HepG2 (cell line): ENCODE measurements at regions not wholly inside any gene's neighbourhood (a gene's known extent, or its start where the extent isn't known, plus 50 kb on each side); places are given as distances from the start of the nearest gene placed in this dataset.

Experiments
- ATAC-seq: fragments of 200-7000 bp; cut with Tn5 transposase; 3 replicates; pipeline ENCODE4 v1.9.1; 2020; ENCODE audit warnings: mild to moderate bottlenecking, moderate library complexity
- BruUV-seq: library from RNA; stranded (reverse); fragments of 400-500 nt; replicated peaks from 2 replicates; lab custom pipeline; 2021; lab: Mats Ljungman, UMichigan
- CTCF ChIA-PET: fragments of 300-600 bp; formaldehyde crosslinking; extraction: SDS; loops from one replicate; lab custom pipeline; 2021; ENCODE audit warnings: low total read pairs, inconsistent platforms, low intra/inter-chr PET ratio; lab: Yijun Ruan, JAX
- POLR2A ChIA-PET: fragments of 350-600 bp; sonication (Branson Sonifier 250); formaldehyde crosslinking; loops from one replicate; lab custom pipeline; 2020; ENCODE audit warnings: antibody characterized with exemption, inconsistent platforms; lab: Yijun Ruan, JAX
- DNase-seq: peaks from one replicate; pipeline ENCODE4 v3.0.0-alpha.2; 2015; ENCODE audit warnings: low spot score
- FAIRE-seq: peaks from 3 replicates; lab custom pipeline; 2011; peaks lifted over from hg19 to GRCh38; lab: Jason Lieb, UNC
- H2AFZ ChIP-seq: one replicate; pipeline ENCODE4 v1.6.1; 2011; ENCODE audit warnings: low read length, inconsistent platforms
- H3K27ac ChIP-seq: fragments of 300-600 bp; 3 replicates; pipeline ENCODE4 v1.8.0; 2011; ENCODE audit warnings: mixed run types, mild to moderate bottlenecking, mixed read lengths, low read length, inconsistent platforms; ENCODE audit not compliant: insufficient read depth; ENCODE audit errors: extremely low read length
- H3K27me3 ChIP-seq, 2 experiments: fragments of 200-600 bp in 1 of 2; 2 replicates in 1 of 2; 3 replicates in 1 of 2; pipeline versions ENCODE4 v1.6.0 to v1.8.0; 2011; ENCODE audit warnings: low read length in 2 of 2, mild to moderate bottlenecking in 2 of 2, moderate library complexity in 2 of 2, inconsistent platforms in 1 of 2; ENCODE audit not compliant: insufficient read depth in 2 of 2, control insufficient read depth in 1 of 2
- H3K36me3 ChIP-seq, 2 experiments: fragments of 200-600 bp in 1 of 2; replicated peaks in 1 of 2; 2 replicates in 1 of 2; 3 replicates in 1 of 2; pipeline versions ENCODE4 v1.5.1 to v1.8.0; 2011; ENCODE audit warnings: low read length in 2 of 2, inconsistent platforms in 1 of 2; ENCODE audit not compliant: insufficient read depth in 2 of 2, control insufficient read depth in 1 of 2
- H3K4me1 ChIP-seq: 2 replicates; pipeline ENCODE4 v1.5.1; 2012; ENCODE audit warnings: low read length, inconsistent platforms; ENCODE audit not compliant: insufficient read depth
- H3K4me2 ChIP-seq: 2 replicates; pipeline ENCODE4 v1.6.0; 2011; ENCODE audit warnings: low read depth, low read length, inconsistent platforms
- H3K4me3 ChIP-seq, 3 experiments: fragments of 200-600 bp in 1 of 3; sonication (generic), shearing (Covaris generic) in 1 of 3; replicated peaks in 1 of 3; 2 replicates each; pipeline ENCODE4 v1.5.1; 2011 to 2016; ENCODE audit warnings: low read length in 3 of 3, inconsistent platforms in 2 of 3, low read depth in 2 of 3, mild to moderate bottlenecking in 2 of 3, control low read depth in 1 of 3, mixed read lengths in 1 of 3; ENCODE audit not compliant: insufficient read depth in 1 of 3
- H3K79me2 ChIP-seq: one replicate; pipeline ENCODE4 v1.6.1; 2011; ENCODE audit warnings: low read length, inconsistent platforms; ENCODE audit not compliant: insufficient read depth
- H3K9ac ChIP-seq: 2 replicates; pipeline ENCODE4 v1.6.0; 2011; ENCODE audit warnings: mild to moderate bottlenecking, low read depth, low read length, inconsistent platforms; ENCODE audit not compliant: insufficient read depth
- H3K9me3 ChIP-seq: 2 replicates; pipeline ENCODE4 v1.5.1; 2012; ENCODE audit warnings: mild to moderate bottlenecking, low read length
- H4K20me1 ChIP-seq: 2 replicates; pipeline ENCODE4 v1.6.0; 2011; ENCODE audit warnings: inconsistent platforms, mild to moderate bottlenecking, low read length, moderate library complexity; ENCODE audit not compliant: insufficient read depth
- HCFC1 ChIP-seq: fragments of 150-350 bp; IDR thresholded peaks from 2 replicates; pipeline ENCODE4 v1.6.1; 2014; ENCODE audit warnings: low read depth, low read length
- HINFP ChIP-seq: sonication (generic); formaldehyde crosslinking; IDR thresholded peaks from 2 replicates; pipeline ENCODE4 v1.4.0; 2020; ENCODE audit warnings: low read depth, mild to moderate bottlenecking, missing genetic modification reagents
- KDM5B ChIP-seq: sonication (generic); formaldehyde crosslinking; IDR thresholded peaks from 2 replicates; pipeline ENCODE4 v1.4.0; 2020; ENCODE audit warnings: missing genetic modification reagents, mild to moderate bottlenecking, borderline replicate concordance
- MXD1 ChIP-seq: sonication (generic); formaldehyde crosslinking; IDR thresholded peaks from 2 replicates; pipeline ENCODE4 v1.4.0; 2020; ENCODE audit warnings: mild to moderate bottlenecking, missing genetic modification reagents
- PHB2 ChIP-seq: fragments of 450-650 bp; IDR thresholded peaks from 2 replicates; pipeline ENCODE4 v1.6.1; 2018; ENCODE audit not compliant: partially characterized antibody
- PRMT3 ChIP-seq: sonication (generic); formaldehyde crosslinking; IDR thresholded peaks from 2 replicates; pipeline ENCODE4 v1.8.1; 2022; ENCODE audit warnings: low read depth, mild to moderate bottlenecking, moderate library complexity, missing genetic modification reagents, borderline replicate concordance
- RARG ChIP-seq: sonication (generic); formaldehyde crosslinking; IDR thresholded peaks from 2 replicates; pipeline ENCODE4 v1.4.0; 2020; ENCODE audit warnings: low read depth, mild to moderate bottlenecking, missing genetic modification reagents
- TCF12 ChIP-seq, 2 experiments: fragments of 450-650 bp in 1 of 2; sonication (generic) in 1 of 2; formaldehyde crosslinking in 1 of 2; IDR thresholded peaks; 2 replicates each; pipeline versions ENCODE4 v1.6.1 to v1.8.0; 2017 to 2022; ENCODE audit warnings: antibody characterized with exemption in 1 of 2, mild to moderate bottlenecking in 1 of 2, missing genetic modification reagents in 1 of 2, moderate library complexity in 1 of 2
- TERF1 ChIP-seq: sonication (generic); formaldehyde crosslinking; IDR thresholded peaks from 2 replicates; pipeline ENCODE4 v1.8.0; 2022; ENCODE audit warnings: mild to moderate bottlenecking, missing genetic modification reagents, moderate library complexity
- ZNF205 ChIP-seq: IDR thresholded peaks from 2 replicates; pipeline ENCODE4 v1.6.1; 2018; ENCODE audit warnings: missing biosample characterization, missing genetic modification reagents
- ZNF512 ChIP-seq: sonication (generic); formaldehyde crosslinking; IDR thresholded peaks from 2 replicates; pipeline ENCODE4 v1.4.0; 2020; ENCODE audit warnings: mild to moderate bottlenecking, missing genetic modification reagents
- ZSCAN30 ChIP-seq: sonication (generic); formaldehyde crosslinking; IDR thresholded peaks from 2 replicates; pipeline ENCODE4 v1.5.0; 2020; ENCODE audit warnings: mild to moderate bottlenecking, missing genetic modification reagents
- WGBS: methylation state at CpG from one replicate; pipeline ENCODE4 v1.1.6; 2017; ENCODE audit warnings: low lambda C conversion rate; 5-methylcytosine and 5-hydroxymethylcytosine counted together
- in situ Hi-C: cut with HindIII; loops from 2 replicates; pipeline ENCODE4 v1.10.0; 2017; ENCODE audit warnings: low pct_unique_long_range_greater_than_20kb; ENCODE audit not compliant: extremely low pct_ligation_motif_present
- intact Hi-C: fragments of 100-400 bp; cut with micrococcal nuclease; formaldehyde crosslinking; loops from one replicate; pipeline ENCODE4 v1.10.0; 2022; ENCODE audit not compliant: unreplicated experiment

GRCh38 chr7:49080896-49081475, 156.6 kb downstream of the CDC14C start:
- in situ Hi-C loops, result no loop called here
- no peak for ATAC-seq

More at GRCh38 chr7:49080896-49081475, 156.6 kb downstream of the CDC14C start:
- H3K27me3 ChIP-seq, result no peaks in the 10 kb centered on the region
- POLR2A ChIA-PET, result no interaction called here
- no peak overlapping the region for H3K4me3 ChIP-seq
- DNase-seq (no peak), FAIRE-seq (no peak)
- no peak overlapping the region for H3K9ac ChIP-seq
- CTCF ChIA-PET, result no interaction called here
- no peaks in the 10 kb centered on the region for H3K79me2 ChIP-seq
- H3K36me3 ChIP-seq, result no peaks in the 10 kb centered on the region
- peaks cover 36% of the 10 kb centered on the region for H3K9me3 ChIP-seq
- no peak for TF ChIP-seq ZSCAN30
- TF ChIP-seq PRMT3 (CRISPR knock-in tag), result no peak
- TF ChIP-seq ZNF512 (CRISPR knock-in tag), result no peak
- no peak for TF ChIP-seq PHB2
- TF ChIP-seq RARG (CRISPR knock-in tag), result no peak
- TF ChIP-seq HINFP (CRISPR knock-in tag), result no peak
- no peak for TF ChIP-seq KDM5B (CRISPR knock-in tag)
- TF ChIP-seq HCFC1, result no peak
- no peak for TF ChIP-seq TERF1 (CRISPR knock-in tag)
- no peak for TF ChIP-seq MXD1 (CRISPR knock-in tag)
- TF ChIP-seq ZNF205, result no peak
- no peak for TF ChIP-seq TCF12 (IDR thresholded peaks at IDR 0.05)
- no peak for TF ChIP-seq TCF12 (CRISPR knock-in tag; IDR thresholded peaks at IDR 0.05)
- H2AFZ ChIP-seq, result no peak overlapping the region
- no peak overlapping the region for H3K27ac ChIP-seq
- no peaks in the 10 kb centered on the region for H3K4me1 ChIP-seq
- no peaks in the 10 kb centered on the region for H4K20me1 ChIP-seq
- intact Hi-C loops, result no loop called here
- 3% methylated on average over 2 of the region's 2 CpGs for WGBS
- BruUV-seq, result no TSS peak
- H3K4me2 ChIP-seq, result no peak overlapping the region
